HG03135 (cell line): ENCODE measurements at regions not wholly inside any gene's neighbourhood (a gene's known extent, or its start where the extent isn't known, plus 50 kb on each side); places are given as distances from the start of the nearest gene placed in this dataset.
"Not testable (repeated sequence)": the region's sequence is repeated elsewhere in the genome, so short reads cannot be mapped to it uniquely, and the experiment has no call there.

Experiments used
- ATAC-seq: cut with Tn5 transposase; IDR thresholded peaks from one replicate; pipeline ENCODE4 v1.9.1; 2021; ENCODE audit warnings: mild to moderate bottlenecking, moderate library complexity; ENCODE audit not compliant: unreplicated experiment

DNA sequence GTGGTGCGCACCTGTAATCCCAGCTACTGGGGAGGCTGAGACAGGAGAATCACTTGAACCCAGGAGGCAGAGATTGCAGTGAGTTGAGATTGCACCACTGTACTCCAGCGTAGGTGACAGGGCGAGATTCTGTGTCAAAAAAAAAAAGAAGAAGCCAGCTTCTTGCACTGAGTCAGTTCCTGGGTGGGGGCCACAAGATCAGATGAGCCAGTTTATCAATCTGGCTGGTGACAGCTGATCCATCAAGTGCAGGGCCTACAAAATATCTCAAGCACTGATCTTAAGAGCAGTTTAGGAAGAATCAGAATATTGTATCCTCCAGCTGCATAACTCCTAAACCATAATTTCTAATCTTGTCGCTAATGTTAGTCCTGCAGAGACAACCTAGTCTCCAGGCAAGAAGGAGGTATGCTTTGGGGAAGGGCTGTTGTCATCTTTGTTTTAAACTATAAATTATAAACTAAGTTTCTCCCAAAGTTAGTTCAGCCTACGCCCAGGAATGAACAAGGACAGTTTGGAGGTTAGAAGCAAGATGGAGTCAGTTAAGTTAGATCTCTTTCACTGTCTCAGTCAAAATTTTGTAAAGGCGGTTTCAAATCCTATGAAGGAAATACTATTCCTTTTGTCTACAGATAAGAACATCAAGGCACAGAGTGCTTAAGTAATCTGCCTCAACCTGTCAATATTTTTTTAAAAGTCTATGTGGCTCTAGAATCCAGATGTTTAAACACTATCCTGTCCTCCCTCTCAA lies 139.0 kb upstream of the NUDT4 start:
- ATAC-seq: not testable (repeated sequence)

DNA sequence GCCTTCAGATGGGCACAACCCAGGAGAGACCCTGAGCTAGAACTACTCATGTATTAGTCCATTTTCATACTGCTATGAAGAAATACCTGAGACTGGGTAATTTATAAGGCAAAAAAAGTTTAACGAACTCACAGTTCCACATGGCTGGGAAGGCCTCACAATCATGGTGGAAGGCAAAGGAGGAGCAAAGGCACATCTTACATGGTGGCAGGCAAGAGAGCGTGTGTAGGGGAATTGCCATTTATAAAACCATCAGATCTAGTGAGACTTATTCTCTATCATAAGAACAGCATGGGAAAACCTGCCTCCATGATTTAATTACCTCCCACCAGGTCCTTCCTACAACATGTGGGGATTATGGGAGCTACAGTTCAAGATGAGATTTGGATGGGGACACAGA lies 137.9 kb upstream of the NUDT4 start:
- not testable (repeated sequence) for ATAC-seq

- no peak for ATAC-seq
These were observed 135.4 kb upstream of the NUDT4 start for GRCh38 chr12:93242154-93242972.

DNA sequence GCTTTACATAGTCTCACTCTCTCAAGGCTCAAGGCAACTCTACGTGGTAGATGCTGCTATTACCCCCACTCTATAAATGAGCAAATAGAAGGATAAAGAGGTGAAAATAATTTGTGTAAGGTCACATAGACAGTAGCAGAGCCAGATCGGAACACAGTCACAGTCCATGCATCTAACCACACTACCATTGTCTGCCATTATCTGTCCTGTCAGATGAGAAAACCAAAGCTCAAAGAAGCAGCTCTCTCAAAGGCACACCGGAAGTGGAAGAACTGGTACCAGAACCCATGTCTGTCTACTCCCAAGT lies 134.4 kb upstream of the NUDT4 start:
- no peak for ATAC-seq

DNA sequence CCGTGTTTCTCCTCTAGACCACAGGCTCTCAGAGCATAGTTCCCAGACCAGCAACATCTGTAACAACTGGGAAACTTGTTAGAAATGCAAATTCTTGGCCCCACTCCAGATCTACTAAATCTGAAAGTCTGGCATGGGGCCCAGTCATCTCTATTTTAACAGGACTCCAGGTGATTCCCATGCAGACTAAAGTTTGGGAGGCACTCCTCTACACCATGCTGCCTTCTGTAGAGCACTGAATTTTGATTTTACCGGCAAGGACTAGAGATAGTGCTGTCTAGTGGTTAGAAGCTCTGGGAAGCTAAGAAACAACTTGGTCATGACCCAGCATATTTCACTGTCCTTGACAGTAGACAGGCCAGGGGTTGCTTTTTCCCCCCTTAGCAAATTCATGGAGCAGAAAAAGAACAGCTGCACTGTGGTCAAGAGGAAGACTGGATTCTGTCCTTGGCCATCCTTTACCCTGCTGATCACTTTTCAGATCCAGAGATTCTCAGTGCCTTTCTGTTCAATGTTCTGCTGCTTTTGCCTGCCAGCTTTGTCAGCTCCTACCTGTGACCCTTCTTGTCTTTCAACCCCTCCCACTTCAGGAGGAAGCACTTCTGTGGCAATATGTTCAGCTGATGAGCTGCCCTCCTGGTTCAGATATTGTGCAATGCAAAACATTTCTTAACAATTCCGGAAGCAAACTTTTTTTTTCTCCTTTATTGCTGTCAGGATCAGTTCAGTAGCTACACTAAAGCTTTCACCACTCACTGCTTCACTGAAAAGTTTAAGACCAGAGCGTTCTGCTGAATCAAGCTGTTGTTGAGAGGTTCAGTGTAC lies 133.8 kb upstream of the NUDT4 start:
- no peak for ATAC-seq

DNA sequence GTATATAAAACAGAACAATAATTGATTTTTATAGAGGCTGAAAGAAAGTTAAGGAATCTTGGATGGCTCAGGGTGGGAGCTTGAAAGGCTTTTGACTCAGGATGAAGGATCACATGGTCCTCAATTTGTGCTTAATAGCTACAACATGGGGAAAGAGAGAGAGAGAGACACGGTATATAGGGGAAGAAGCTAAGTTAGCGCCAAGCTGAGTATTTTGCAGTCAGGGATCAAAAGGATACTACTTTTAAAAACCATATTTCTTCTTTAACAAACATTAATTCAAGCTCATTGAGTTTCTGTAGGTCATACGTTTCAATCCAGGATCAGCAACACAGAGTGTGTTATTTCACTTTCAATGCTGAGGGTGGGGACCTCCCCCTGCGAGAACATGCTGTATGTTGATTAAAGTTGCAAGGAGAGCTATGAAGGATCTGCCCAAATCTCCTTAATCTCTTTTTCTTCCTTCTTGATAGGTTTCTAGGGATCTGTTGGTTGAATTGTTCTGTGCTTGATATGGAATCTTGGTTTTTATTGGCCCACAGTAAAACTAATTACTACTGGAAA lies 133.1 kb upstream of the NUDT4 start:
- ATAC-seq: no peak

DNA sequence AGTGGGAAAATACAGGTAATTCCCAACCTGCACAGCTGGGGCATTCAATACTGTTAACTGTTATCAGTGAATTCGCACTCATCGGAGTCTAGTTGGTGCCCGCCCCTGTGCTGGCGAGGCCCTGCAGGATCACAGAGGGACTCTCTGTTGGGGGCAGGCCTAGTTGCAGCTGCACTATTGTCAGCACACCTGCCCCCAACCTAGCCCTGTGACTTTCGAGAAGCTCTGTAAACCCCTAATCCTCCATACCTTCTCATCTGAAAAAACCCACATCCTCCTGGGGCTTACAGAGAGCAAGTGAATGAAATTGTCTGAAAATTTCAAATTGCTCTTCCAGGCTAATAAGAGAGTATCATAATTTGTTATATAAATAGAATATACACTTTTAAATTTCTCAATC lies 132.2 kb upstream of the NUDT4 start:
- ATAC-seq: peak; percentile 72

GRCh38 chr12:93247313-93247991 lies 130.3 kb upstream of the NUDT4 start:
- ATAC-seq: no peak

DNA sequence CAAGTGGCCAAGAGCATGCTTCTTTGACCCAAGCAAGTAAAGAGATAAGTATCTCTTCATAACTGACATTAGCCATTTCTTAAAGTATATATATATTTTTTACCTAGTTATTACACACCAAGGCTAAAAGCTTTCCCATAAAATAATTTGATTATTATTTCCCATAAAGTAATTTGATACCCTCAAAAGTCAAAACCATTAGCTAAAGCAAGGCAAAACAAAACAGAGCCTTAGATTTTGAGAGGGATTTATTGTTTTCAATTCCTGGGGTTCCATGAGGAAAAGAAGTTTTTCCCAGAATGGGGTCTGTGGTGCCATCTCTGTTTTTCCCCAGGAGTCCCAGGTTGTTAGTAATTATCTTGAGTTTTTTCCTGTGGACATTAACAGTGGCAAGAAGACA lies 125.5 kb upstream of the NUDT4 start:
- ATAC-seq: no peak

GRCh38 chr12:93254911-93255310 lies 122.8 kb upstream of the NUDT4 start:
- no peak for ATAC-seq

GRCh38 chr12:93256256-93256969 lies 121.3 kb upstream of the NUDT4 start:
- no peak for ATAC-seq

DNA sequence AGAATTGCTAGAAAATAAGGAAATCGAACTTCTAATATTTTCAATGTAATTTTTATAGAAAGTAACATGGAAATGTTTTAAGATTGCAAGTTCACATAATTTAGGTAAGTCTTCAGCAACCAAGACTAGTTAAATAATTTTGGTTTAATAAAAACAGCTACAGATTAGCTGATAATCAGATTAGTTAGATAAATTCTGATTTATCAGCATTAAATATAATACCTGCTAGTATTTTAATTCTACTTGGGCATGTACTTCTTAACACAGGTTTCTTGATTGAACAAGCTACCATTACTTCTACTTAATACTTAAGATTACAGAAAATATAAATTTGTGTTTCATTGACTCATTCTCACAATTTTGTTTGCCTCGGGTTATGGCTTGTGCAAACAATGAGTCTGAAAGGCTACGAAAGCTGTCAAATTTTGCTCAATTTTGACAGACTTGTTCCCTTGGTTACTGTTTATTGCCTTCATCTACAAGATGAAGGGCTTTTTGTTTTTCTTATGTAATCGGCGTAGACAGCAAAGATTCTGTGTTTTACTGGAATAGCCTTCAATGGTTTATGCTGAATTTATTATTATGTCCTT lies 116.1 kb upstream of the NUDT4 start:
- ATAC-seq: no peak

DNA sequence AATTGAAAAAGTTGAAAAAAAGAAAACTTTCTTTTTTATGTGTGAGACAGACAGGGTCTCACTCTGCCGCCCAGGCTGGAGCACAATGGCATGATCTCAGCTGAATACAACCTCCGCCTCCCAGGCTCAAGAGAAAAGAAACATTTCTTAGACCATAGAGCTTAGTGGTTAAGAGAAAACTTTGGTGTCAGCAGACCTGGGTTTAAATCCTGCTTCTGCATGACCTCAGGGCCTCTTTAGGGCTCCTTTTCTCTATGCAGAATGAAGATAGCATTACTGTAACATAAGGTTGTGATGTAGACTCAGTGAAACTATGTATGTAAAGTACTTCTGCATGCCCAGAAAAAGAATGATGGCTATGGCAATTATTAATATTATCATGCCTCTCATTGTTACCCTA lies 104.7 kb upstream of the NUDT4 start:
- no peak for ATAC-seq

DNA sequence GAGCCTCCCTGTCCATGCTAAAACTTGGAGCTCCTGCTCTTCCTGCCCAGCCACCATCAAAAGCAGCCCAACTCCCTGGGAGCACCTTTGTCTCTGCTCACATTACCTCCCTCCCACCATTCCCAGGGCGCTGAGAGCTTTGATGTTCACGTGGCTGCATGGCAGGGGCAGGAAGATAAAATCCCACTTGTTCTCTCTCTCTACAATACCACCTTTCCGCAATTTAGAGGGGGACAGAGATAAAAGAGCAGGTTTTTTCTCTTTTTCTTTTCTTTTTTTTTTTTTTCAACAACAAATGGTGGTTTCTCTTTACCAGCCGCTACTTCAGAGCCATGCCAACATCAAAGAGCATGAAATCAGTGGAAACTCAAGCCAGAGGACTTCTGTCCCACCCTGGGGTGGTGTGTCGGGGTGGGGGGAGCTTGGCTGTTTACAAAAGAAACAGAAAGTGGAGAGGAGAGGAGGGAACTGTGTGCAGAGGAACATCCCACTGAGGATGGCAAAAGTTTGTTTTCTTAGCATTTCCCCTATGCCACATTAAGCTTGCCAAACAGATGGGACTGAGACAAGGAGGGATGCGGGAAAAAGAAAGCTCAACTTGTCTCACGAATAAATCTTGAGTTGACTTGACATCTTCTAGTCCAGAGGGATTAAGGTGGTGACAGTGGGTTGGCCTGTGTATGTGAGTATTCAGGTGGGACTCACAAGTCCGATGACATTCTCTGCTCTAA lies 103.7 kb upstream of the NUDT4 start:
- ATAC-seq: no peak

DNA sequence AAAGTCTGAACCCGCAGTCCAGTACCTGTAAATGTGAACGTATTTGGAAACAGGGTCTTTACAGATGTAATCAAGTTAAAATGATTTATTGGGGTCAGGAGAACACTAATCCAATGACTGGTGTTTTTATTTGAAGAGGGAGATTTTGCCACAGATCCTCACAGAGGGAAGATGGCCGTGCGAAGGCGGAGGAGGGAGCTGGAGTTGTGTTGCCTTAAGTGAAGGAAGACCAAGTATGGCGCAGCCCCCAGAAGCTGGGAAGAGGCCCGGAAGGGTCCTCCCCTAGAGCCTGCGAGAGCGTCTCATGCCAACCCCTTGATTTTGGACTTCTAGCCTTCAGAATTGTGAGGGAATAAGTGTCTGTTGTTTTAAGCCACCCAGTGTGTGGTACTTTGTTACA lies 102.8 kb upstream of the NUDT4 start:
- ATAC-seq: no peak

DNA sequence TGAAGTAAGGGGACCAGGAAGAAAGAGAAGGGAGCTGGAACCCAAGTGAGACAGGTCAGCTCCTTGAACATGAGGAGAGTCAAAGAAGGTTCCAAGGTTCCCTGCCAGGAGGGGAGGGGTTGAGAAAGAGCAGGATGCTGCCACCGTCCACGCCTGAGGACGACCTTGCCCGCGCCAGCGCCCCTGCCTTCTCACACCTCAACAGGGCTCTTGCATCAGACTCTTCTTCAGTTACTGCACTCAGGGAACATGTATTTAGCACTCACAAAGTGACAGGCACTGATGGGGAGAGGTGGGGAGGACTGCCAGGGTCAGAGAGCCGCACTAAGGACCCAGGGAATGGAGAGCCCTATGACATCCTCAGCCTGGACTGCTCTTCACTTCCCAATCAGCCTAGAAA lies 102.1 kb upstream of the NUDT4 start:
- no peak for ATAC-seq

DNA sequence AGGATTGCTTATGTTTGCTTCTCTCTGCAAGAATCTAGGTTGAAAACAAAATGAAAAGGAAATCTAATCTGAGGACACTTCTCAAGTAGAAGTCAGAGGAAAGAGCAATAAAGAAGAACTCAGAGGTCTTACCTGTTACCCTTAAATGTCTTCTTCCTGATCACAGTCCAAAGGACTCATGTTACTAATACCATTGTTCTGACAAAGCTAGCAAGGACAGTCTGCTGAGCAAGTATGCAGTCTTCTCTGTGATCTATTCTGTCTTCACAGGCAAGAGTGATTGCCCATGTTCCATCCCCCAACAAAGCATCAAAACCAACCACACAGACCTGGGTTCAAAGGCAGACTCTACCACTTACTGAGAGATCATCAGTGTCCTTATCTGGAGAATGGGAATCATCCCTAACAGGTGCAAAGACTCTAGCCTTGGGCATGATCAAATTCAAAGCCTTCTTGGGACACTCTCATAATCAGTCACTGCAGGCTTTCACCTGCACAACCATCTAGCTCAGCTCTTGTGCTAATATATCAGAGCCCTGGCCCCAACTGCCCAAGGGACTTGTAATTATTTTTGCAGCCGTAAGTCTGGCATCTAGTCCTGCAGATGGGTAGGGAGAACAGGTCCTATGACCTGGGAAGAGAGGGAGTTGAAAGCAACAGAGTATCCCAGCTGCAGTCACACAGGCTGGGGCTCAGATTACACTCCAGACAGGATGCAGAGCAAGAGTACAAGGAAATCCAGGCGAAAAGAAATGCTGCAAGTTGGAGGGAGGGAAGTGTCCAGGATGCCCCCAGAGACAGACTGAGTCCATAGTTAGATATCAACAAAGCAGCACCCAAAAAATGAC lies 97.9 kb upstream of the NUDT4 start:
- no peak for ATAC-seq

GRCh38 chr12:93287149-93287548 lies 90.6 kb upstream of the NUDT4 start:
- ATAC-seq: no peak
